OCI-LY3 (cell line): ENCODE measurements at regions not wholly inside any gene's neighbourhood (a gene's known extent, or its start where the extent isn't known, plus 50 kb on each side); places are given as distances from the start of the nearest gene placed in this dataset.

Experiments
- CTCF ChIP-seq: fragments of 200-600, 300-600 bp; sonication (generic); IDR thresholded peaks from 2 replicates; pipeline ENCODE4 v1.5.1; 2014; ENCODE audit warnings: antibody characterized with exemption, low read length, low read depth
- EZH2phosphoT487 ChIP-seq: fragments of 200-600 bp; shearing (Covaris generic); IDR thresholded peaks from 2 replicates; pipeline ENCODE4 v1.6.1; 2018; ENCODE audit warnings: antibody characterized with exemption, mixed run types, low read depth

GRCh38 chr17:79305376-79305767 is 230.7 kb downstream of the ENGASE start:
- no peak for TF ChIP-seq CTCF
- TF ChIP-seq EZH2phosphoT487, result no peak
